ENCODE measurements at regions not wholly inside any gene's neighbourhood (a gene's known extent, or its start where the extent isn't known, plus 50 kb on each side); places are given as distances from the start of the nearest gene placed in this dataset.

- no peak for TF ChIP-seq ZNF274 (IDR thresholded peaks at IDR 0.05; ENCODE audit: low read depth, low read length)
- H3K4me3 ChIP-seq (ENCODE audit: low read length) = no peak overlapping the region
These were observed 863.8 kb downstream of the TLE4 start for GRCh38 chr9:80435591-80435990.

- TF ChIP-seq ZNF274 (IDR thresholded peaks at IDR 0.05; ENCODE audit: low read depth, low read length) = no peak
- no peak overlapping the region for H3K4me3 ChIP-seq (ENCODE audit: low read length)
These were observed 855.2 kb downstream of the TLE4 start for GRCh38 chr9:80426992-80427391.

GRCh38 chr9:80417211-80417773 is 845.5 kb downstream of the TLE4 start:
- no peak overlapping the region for H3K4me3 ChIP-seq (ENCODE audit: low read length)
- TF ChIP-seq ZNF274 (IDR thresholded peaks at IDR 0.05; ENCODE audit: low read depth, low read length) = no peak

- H3K4me3 ChIP-seq (ENCODE audit: low read length) = no peak overlapping the region
- no peak for TF ChIP-seq ZNF274 (IDR thresholded peaks at IDR 0.05; ENCODE audit: low read depth, low read length)
These were observed 838.3 kb downstream of the TLE4 start for GRCh38 chr9:80410106-80410505.

GRCh38 chr9:80407220-80407619 is 835.5 kb downstream of the TLE4 start:
- no peak for TF ChIP-seq ZNF274 (IDR thresholded peaks at IDR 0.05; ENCODE audit: low read depth, low read length)
- no peak overlapping the region for H3K4me3 ChIP-seq (ENCODE audit: low read length)

- no peak overlapping the region for H3K4me3 ChIP-seq (ENCODE audit: low read length)
These were observed 829.5 kb downstream of the TLE4 start for GRCh38 chr9:80401243-80401642.

GRCh38 chr9:80400624-80401230 is 829.0 kb downstream of the TLE4 start:
- TF ChIP-seq ZNF274 (IDR thresholded peaks at IDR 0.05; ENCODE audit: low read depth, low read length) = no peak
- no peak overlapping the region for H3K4me3 ChIP-seq (ENCODE audit: low read length)

More at GRCh38 chr9:80401243-80401642, 829.5 kb downstream of the TLE4 start:
- no peak for TF ChIP-seq ZNF274 (IDR thresholded peaks at IDR 0.05; ENCODE audit: low read depth, low read length)

- no peak for TF ChIP-seq ZNF274 (IDR thresholded peaks at IDR 0.05; ENCODE audit: low read depth, low read length)
- no peak overlapping the region for H3K4me3 ChIP-seq (ENCODE audit: low read length)
These were observed 827.8 kb downstream of the TLE4 start for GRCh38 chr9:80399606-80400005.

GRCh38 chr9:80387828-80388227 is 816.1 kb downstream of the TLE4 start:
- no peak for TF ChIP-seq ZNF274 (IDR thresholded peaks at IDR 0.05; ENCODE audit: low read depth, low read length)
- no peak overlapping the region for H3K4me3 ChIP-seq (ENCODE audit: low read length)

GRCh38 chr9:80385246-80385645 is 813.5 kb downstream of the TLE4 start:
- H3K4me3 ChIP-seq (ENCODE audit: low read length) = no peak overlapping the region
- TF ChIP-seq ZNF274 (IDR thresholded peaks at IDR 0.05; ENCODE audit: low read depth, low read length) = no peak

GRCh38 chr9:80383331-80383730 is 811.6 kb downstream of the TLE4 start:
- no peak for TF ChIP-seq ZNF274 (IDR thresholded peaks at IDR 0.05; ENCODE audit: low read depth, low read length)
- no peak overlapping the region for H3K4me3 ChIP-seq (ENCODE audit: low read length)

- TF ChIP-seq ZNF274 (IDR thresholded peaks at IDR 0.05; ENCODE audit: low read depth, low read length) = no peak
- no peak overlapping the region for H3K4me3 ChIP-seq (ENCODE audit: low read length)
These were observed 810.6 kb downstream of the TLE4 start for GRCh38 chr9:80382211-80382891.

- no peak for TF ChIP-seq ZNF274 (IDR thresholded peaks at IDR 0.05; ENCODE audit: low read depth, low read length)
These were observed 808.5 kb downstream of the TLE4 start for GRCh38 chr9:80380301-80380700.

GRCh38 chr9:80378669-80379293 is 807.0 kb downstream of the TLE4 start:
- no peak for TF ChIP-seq ZNF274 (IDR thresholded peaks at IDR 0.05; ENCODE audit: low read depth, low read length)
- H3K4me3 ChIP-seq (ENCODE audit: low read length) = no peak overlapping the region

More at GRCh38 chr9:80380301-80380700, 808.5 kb downstream of the TLE4 start:
- no peak overlapping the region for H3K4me3 ChIP-seq (ENCODE audit: low read length)

- TF ChIP-seq ZNF274 (IDR thresholded peaks at IDR 0.05; ENCODE audit: low read depth, low read length) = no peak
- H3K4me3 ChIP-seq (ENCODE audit: low read length) = no peak overlapping the region
These were observed 804.4 kb downstream of the TLE4 start for GRCh38 chr9:80376180-80376579.

Measured in GM08714 (cell line).